H9 (cell line): ENCODE measurements at regions not wholly inside any gene's neighbourhood (a gene's known extent, or its start where the extent isn't known, plus 50 kb on each side); places are given as distances from the start of the nearest gene placed in this dataset.

Experiments
- DNase-seq: peaks from one replicate; pipeline ENCODE4 v3.0.0-alpha.2; 2017
- H2AFZ ChIP-seq: one replicate; pipeline ENCODE4 v1.6.1; 2013; ENCODE audit warnings: mild to moderate bottlenecking, low read length, control low read depth, moderate library complexity
- H2AK5ac ChIP-seq: 2 replicates; pipeline ENCODE4 v1.6.1; 2013; ENCODE audit warnings: low read length, control low read depth, mixed read lengths; ENCODE audit not compliant: insufficient read length
- H2BK120ac ChIP-seq: one replicate; pipeline ENCODE4 v1.6.1; 2013; ENCODE audit warnings: low read depth, mild to moderate bottlenecking, low read length, control low read depth, inconsistent platforms; ENCODE audit not compliant: poor library complexity, severe bottlenecking
- H2BK12ac ChIP-seq: 2 replicates; pipeline ENCODE4 v1.6.1; 2013; ENCODE audit warnings: low read length, control low read depth, mixed read lengths, low read depth; ENCODE audit not compliant: insufficient read length
- H2BK15ac ChIP-seq: 2 replicates; pipeline ENCODE4 v1.6.1; 2013; ENCODE audit warnings: low read depth, low read length, control low read depth
- H2BK20ac ChIP-seq: one replicate; pipeline ENCODE4 v1.6.1; 2013; ENCODE audit warnings: low read depth, mild to moderate bottlenecking, low read length, control low read depth, inconsistent platforms; ENCODE audit not compliant: poor library complexity, severe bottlenecking
- H2BK5ac ChIP-seq: 2 replicates; pipeline ENCODE4 v1.6.1; 2013; ENCODE audit warnings: low read length, control low read depth, mixed read lengths; ENCODE audit not compliant: insufficient read length
- H3K14ac ChIP-seq: 2 replicates; pipeline ENCODE4 v1.6.1; 2013; ENCODE audit warnings: low read length, control low read depth; ENCODE audit not compliant: insufficient read depth
- H3K18ac ChIP-seq: 2 replicates; pipeline ENCODE4 v1.6.1; 2013; ENCODE audit warnings: low read depth, mild to moderate bottlenecking, mixed read lengths, low read length, control low read depth; ENCODE audit not compliant: insufficient read length
- H3K23ac ChIP-seq: 2 replicates; pipeline ENCODE4 v1.6.1; 2013; ENCODE audit warnings: low read length, control low read depth, mixed read lengths, low read depth; ENCODE audit not compliant: insufficient read length
- H3K23me2 ChIP-seq: 2 replicates; pipeline ENCODE4 v1.6.1; 2013; ENCODE audit warnings: low read depth, mild to moderate bottlenecking, mixed read lengths, low read length, control low read depth; ENCODE audit not compliant: insufficient read length, poor library complexity, severe bottlenecking
- H3K27ac ChIP-seq: 2 replicates; pipeline ENCODE4 v1.5.1; 2013; ENCODE audit warnings: low read length, control low read depth, mixed read lengths, low read depth; ENCODE audit not compliant: insufficient read length
- H3K27me3 ChIP-seq: 2 replicates; pipeline ENCODE4 v1.6.1; 2013; ENCODE audit warnings: low read length, control low read depth, inconsistent platforms; ENCODE audit not compliant: insufficient read depth
- H3K4ac ChIP-seq: 2 replicates; pipeline ENCODE4 v1.6.1; 2013; ENCODE audit warnings: low read depth, mild to moderate bottlenecking, control low read depth, inconsistent platforms, low read length, moderate library complexity
- H3K4me1 ChIP-seq: 2 replicates; pipeline ENCODE4 v1.6.1; 2013; ENCODE audit warnings: low read length, control low read depth, inconsistent platforms; ENCODE audit not compliant: insufficient read depth
- H3K4me2 ChIP-seq: 2 replicates; pipeline ENCODE4 v1.6.1; 2013; ENCODE audit warnings: low read length, control low read depth, mixed read lengths; ENCODE audit not compliant: insufficient read length, insufficient read depth
- H3K56ac ChIP-seq: 2 replicates; pipeline ENCODE4 v1.6.1; 2013; ENCODE audit warnings: low read depth, mild to moderate bottlenecking, mixed read lengths, low read length, control low read depth; ENCODE audit not compliant: insufficient read length
- H3K79me1 ChIP-seq: 2 replicates; pipeline ENCODE4 v1.6.1; 2013; ENCODE audit warnings: low read depth, mild to moderate bottlenecking, moderate library complexity, low read length, control low read depth, inconsistent platforms; ENCODE audit not compliant: insufficient read depth, poor library complexity, severe bottlenecking
- H3K79me2 ChIP-seq: 2 replicates; pipeline ENCODE4 v1.6.1; 2013; ENCODE audit warnings: low read length, control low read depth, inconsistent platforms; ENCODE audit not compliant: insufficient read depth
- H3K9ac ChIP-seq: 2 replicates; pipeline ENCODE4 v1.6.1; 2013; ENCODE audit warnings: low read length, control low read depth, mixed read lengths; ENCODE audit not compliant: insufficient read length; ENCODE audit errors: extremely low read depth
- H3K9me3 ChIP-seq: one replicate; pipeline ENCODE4 v1.6.1; 2013; ENCODE audit warnings: low read depth, low read length, inconsistent platforms; ENCODE audit not compliant: control insufficient read depth
- H3T11ph ChIP-seq: one replicate; pipeline ENCODE4 v1.6.1; 2013; ENCODE audit warnings: mild to moderate bottlenecking, low read length, control low read depth, inconsistent platforms
- H4K20me1 ChIP-seq: one replicate; pipeline ENCODE4 v1.6.1; 2013; ENCODE audit not compliant: control insufficient read depth, insufficient read length, insufficient read depth
- H4K5ac ChIP-seq: 2 replicates; pipeline ENCODE4 v1.6.1; 2013; ENCODE audit warnings: low read depth, mild to moderate bottlenecking, mixed read lengths, low read length, control low read depth; ENCODE audit not compliant: insufficient read length
- H4K8ac ChIP-seq: replicated peaks from 2 replicates; pipeline ENCODE4 v1.6.1; 2013; ENCODE audit warnings: low read length, control low read depth, mixed read lengths, low read depth; ENCODE audit not compliant: insufficient read length
- H4K91ac ChIP-seq: 2 replicates; pipeline ENCODE4 v1.6.1; 2013; ENCODE audit warnings: low read depth, mild to moderate bottlenecking, moderate library complexity, mixed read lengths, low read length, control low read depth; ENCODE audit not compliant: insufficient read length
- H3K27ac Mint-ChIP-seq, 3 experiments: 2 replicates in 2 of 3; 3 replicates in 1 of 3; pipeline ENCODE4 v1.8.0; 2020 to 2021; ENCODE audit warnings: mixed read lengths in 3 of 3, mild to moderate bottlenecking in 1 of 3, moderate library complexity in 1 of 3
- H3K27me3 Mint-ChIP-seq: 2 replicates; pipeline ENCODE4 v1.8.0; 2021; ENCODE audit warnings: low read depth, mild to moderate bottlenecking, moderate library complexity, mixed read lengths
- H3K36me3 Mint-ChIP-seq, 3 experiments: 2 replicates in 2 of 3; 3 replicates in 1 of 3; pipeline ENCODE4 v1.8.0; 2020 to 2021; ENCODE audit warnings: low read depth in 3 of 3, mixed read lengths in 3 of 3; ENCODE audit not compliant: insufficient read depth in 1 of 3
- H3K4me1 Mint-ChIP-seq, 2 experiments: 2 replicates each; pipeline ENCODE4 v1.8.0; 2020; ENCODE audit warnings: mixed read lengths in 2 of 2
- H3K4me3 Mint-ChIP-seq, 2 experiments: 2 replicates in 1 of 2; 3 replicates in 1 of 2; pipeline ENCODE4 v1.8.0; 2020 to 2021; ENCODE audit warnings: mild to moderate bottlenecking in 2 of 2, mixed read lengths in 2 of 2, moderate library complexity in 1 of 2
- H3K9me3 Mint-ChIP-seq, 2 experiments: 2 replicates in 1 of 2; 3 replicates in 1 of 2; pipeline ENCODE4 v1.8.0; 2020; ENCODE audit warnings: mild to moderate bottlenecking in 2 of 2, mixed read lengths in 2 of 2, moderate library complexity in 1 of 2
- CTCF ChIP-seq: fragments of 200-600 bp; sonication (generic); conservative IDR thresholded peaks from 3 replicates; pipeline ENCODE4 v1.8.0; 2021; ENCODE audit warnings: antibody characterized with exemption, mild to moderate bottlenecking
- WGBS: extraction: QIAGEN DNeasy Blood & Tissue Kit; methylation state at CpG from one replicate; pipeline ENCODE4 v1.1.7; 2013; ENCODE audit warnings: missing lambda C conversion rate, low lambda C conversion rate, mixed read lengths; ENCODE audit not compliant: insufficient read length; ENCODE audit errors: extremely low coverage; 5-methylcytosine and 5-hydroxymethylcytosine counted together

DNA sequence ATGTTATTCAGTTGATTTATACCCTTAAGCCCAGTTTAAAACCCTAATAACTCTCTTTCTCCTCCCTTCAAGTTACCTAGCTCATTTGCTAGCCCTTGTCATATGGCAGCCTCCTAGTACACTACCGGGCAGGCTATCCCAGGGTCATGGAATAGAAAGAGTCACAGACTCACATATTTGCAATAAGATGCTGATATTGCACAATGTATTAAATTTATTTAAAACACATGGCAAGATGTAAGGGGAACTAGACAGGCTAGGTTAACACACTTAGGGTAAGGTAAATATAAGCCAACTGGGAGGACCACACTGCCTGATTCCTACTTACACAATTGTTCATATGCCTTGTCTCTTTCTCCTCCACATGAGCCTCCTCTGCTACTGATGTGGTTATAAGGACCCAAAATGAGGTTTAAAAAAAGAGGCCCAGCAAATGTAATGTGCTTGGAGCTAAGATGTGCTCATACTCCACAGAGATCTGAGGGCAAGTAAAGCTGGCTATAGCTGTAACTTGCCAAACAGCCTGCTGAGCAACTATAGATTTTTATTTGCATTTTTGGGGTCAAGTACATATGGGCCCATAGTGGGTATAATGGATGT lies 130.0 kb downstream of the ENC1 start:
- peaks cover 2% of the 10 kb centered on the region; the same call in 1 of the 2 replicates for H3K27me3 Mint-ChIP-seq

More for the DNA sequence above, 130.0 kb downstream of the ENC1 start:
- no peaks in the 10 kb centered on the region for H4K20me1 ChIP-seq
- H3K27ac ChIP-seq = no peak overlapping the region
- no peak overlapping the region for H3T11ph ChIP-seq
- H3K9me3 ChIP-seq = no peaks in the 10 kb centered on the region
- no peak overlapping the region for H3K14ac ChIP-seq
- no peaks in the 10 kb centered on the region for H3K36me3 Mint-ChIP-seq
- no peak overlapping the region for H3K4me3 Mint-ChIP-seq
- H3K18ac ChIP-seq = no peak overlapping the region
- no peaks in the 10 kb centered on the region for H3K27me3 ChIP-seq
- H2AFZ ChIP-seq = no peak overlapping the region
- H3K4me1 Mint-ChIP-seq = peaks cover 20 to 23% of the 10 kb centered on the region in 2 experiments
- no peak overlapping the region for H4K5ac ChIP-seq
- no peak overlapping the region for H2BK5ac ChIP-seq
- H3K79me2 ChIP-seq = no peaks in the 10 kb centered on the region
- no peak overlapping the region for H3K56ac ChIP-seq
- H2AK5ac ChIP-seq = no peak overlapping the region
- no peaks in the 10 kb centered on the region for H3K23me2 ChIP-seq
- no peak overlapping the region for H2BK12ac ChIP-seq
- no peak overlapping the region for H4K8ac ChIP-seq
- H2BK120ac ChIP-seq = no peak overlapping the region
- no peak for TF ChIP-seq CTCF
- no CpG with 5 or more reads among the region's 1 CpG for WGBS
- H3K9me3 Mint-ChIP-seq = no peaks in the 10 kb centered on the region
- H3K79me1 ChIP-seq = no peaks in the 10 kb centered on the region
- no peak overlapping the region for H2BK15ac ChIP-seq
- H3K23ac ChIP-seq = no peak overlapping the region
- no peaks in the 10 kb centered on the region for H3K4me1 ChIP-seq
- no peak overlapping the region for H4K91ac ChIP-seq
- no peak for DNase-seq
- no peak overlapping the region for H3K9ac ChIP-seq
- H3K27ac Mint-ChIP-seq = no peak overlapping the region
- no peak overlapping the region for H3K4ac ChIP-seq
- no peak overlapping the region for H2BK20ac ChIP-seq
- H3K4me2 ChIP-seq = no peak overlapping the region
